ENCODE measurements at regions not wholly inside any gene's neighbourhood (a gene's known extent, or its start where the extent isn't known, plus 50 kb on each side); places are given as distances from the start of the nearest gene placed in this dataset.

GRCh38 chr3:159080256-159080655 lies 278.4 kb downstream of the MFSD1 start:
- TF ChIP-seq POLR2A (IDR thresholded peaks at IDR 0.05; ENCODE audit: low read depth, low read length) (no peak), TAF1 (IDR thresholded peaks at IDR 0.05; ENCODE audit: borderline replicate concordance, low read depth, low read length) (no peak)

All from GM12892 (cell line).